ENCODE measurements at regions not wholly inside any gene's neighbourhood (a gene's known extent, or its start where the extent isn't known, plus 50 kb on each side); places are given as distances from the start of the nearest gene placed in this dataset.

DNA sequence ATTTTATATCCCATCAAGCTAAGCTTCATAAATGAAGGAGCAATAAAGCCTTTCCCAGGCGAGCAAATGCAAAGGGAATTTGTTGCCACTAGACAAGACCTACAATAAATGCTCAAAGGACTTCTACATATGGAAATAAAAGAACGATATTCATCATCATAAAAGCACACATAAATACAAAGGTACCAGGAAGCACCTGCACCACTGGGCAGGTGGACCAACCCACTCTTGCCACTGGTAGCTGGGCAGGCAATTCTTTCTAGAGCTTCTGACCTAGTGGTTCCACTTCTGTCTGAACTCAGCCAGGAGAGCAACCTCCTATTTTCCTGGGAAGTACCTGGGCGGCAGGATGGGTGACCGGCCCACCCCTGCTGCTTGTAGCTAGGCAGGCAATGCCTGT is 237.2 kb upstream of the ITM2A start:
- TF ChIP-seq, protein P1, sequence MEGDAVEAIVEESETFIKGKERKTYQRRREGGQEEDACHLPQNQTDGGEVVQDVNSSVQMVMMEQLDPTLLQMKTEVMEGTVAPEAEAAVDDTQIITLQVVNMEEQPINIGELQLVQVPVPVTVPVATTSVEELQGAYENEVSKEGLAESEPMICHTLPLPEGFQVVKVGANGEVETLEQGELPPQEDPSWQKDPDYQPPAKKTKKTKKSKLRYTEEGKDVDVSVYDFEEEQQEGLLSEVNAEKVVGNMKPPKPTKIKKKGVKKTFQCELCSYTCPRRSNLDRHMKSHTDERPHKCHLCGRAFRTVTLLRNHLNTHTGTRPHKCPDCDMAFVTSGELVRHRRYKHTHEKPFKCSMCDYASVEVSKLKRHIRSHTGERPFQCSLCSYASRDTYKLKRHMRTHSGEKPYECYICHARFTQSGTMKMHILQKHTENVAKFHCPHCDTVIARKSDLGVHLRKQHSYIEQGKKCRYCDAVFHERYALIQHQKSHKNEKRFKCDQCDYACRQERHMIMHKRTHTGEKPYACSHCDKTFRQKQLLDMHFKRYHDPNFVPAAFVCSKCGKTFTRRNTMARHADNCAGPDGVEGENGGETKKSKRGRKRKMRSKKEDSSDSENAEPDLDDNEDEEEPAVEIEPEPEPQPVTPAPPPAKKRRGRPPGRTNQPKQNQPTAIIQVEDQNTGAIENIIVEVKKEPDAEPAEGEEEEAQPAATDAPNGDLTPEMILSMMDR (IDR thresholded peaks at IDR 0.05; ENCODE audit: low read depth, low read length) = no peak
- no peak for TF ChIP-seq POLR2A (IDR thresholded peaks at IDR 0.05; ENCODE audit: extremely low read depth, insufficient read length)
